NCI-H82 treated with DMSO at 0.1 percent for 48 hours (cell line): ENCODE measurements at regions not wholly inside any gene's neighbourhood (a gene's known extent, or its start where the extent isn't known, plus 50 kb on each side); places are given as distances from the start of the nearest gene placed in this dataset.
"Not testable (repeated sequence)": the region's sequence is repeated elsewhere in the genome, so short reads cannot be mapped to it uniquely, and the experiment has no call there.

Experiments
- DNase-seq: peaks from one replicate; lab custom pipeline; 2025; ENCODE audit not compliant: unreplicated experiment; lab: John Stamatoyannopoulos, UW

GRCh38 chr12:40431169-40431568, 206.4 kb downstream of the LRRK2 start:
- DNase-seq: no peak

GRCh38 chr12:40435251-40435650, 210.5 kb downstream of the LRRK2 start:
- no peak for DNase-seq

GRCh38 chr12:40435951-40436350, 211.2 kb downstream of the LRRK2 start:
- DNase-seq: no peak

GRCh38 chr12:40436564-40436963, 211.8 kb downstream of the LRRK2 start:
- no peak for DNase-seq

GRCh38 chr12:40439771-40440492, 215.1 kb downstream of the LRRK2 start:
- DNase-seq: no peak

- DNase-seq: no peak
Observed at GRCh38 chr12:40444174-40444573, 219.4 kb downstream of the LRRK2 start.

GRCh38 chr12:40446385-40446784, 221.6 kb downstream of the LRRK2 start:
- peak; percentile 29 for DNase-seq

GRCh38 chr12:40448523-40448922, 223.7 kb downstream of the LRRK2 start:
- not testable (repeated sequence) for DNase-seq

- no peak for DNase-seq
Observed at GRCh38 chr12:40451661-40452060, 226.9 kb downstream of the LRRK2 start.

GRCh38 chr12:40464121-40464520, 228.1 kb upstream of the CNTN1 start:
- no peak for DNase-seq

- DNase-seq: no peak
Observed at GRCh38 chr12:40469736-40470135, 222.5 kb upstream of the CNTN1 start.

GRCh38 chr12:40473962-40474361, 218.3 kb upstream of the CNTN1 start:
- DNase-seq: no peak

GRCh38 chr12:40474630-40475029, 217.6 kb upstream of the CNTN1 start:
- no peak for DNase-seq

GRCh38 chr12:40499856-40500255, 192.4 kb upstream of the CNTN1 start:
- no peak for DNase-seq

- DNase-seq: no peak
Observed at GRCh38 chr12:40502322-40502721, 189.9 kb upstream of the CNTN1 start.

- DNase-seq: no peak
Observed at GRCh38 chr12:40505327-40505726, 186.9 kb upstream of the CNTN1 start.

- DNase-seq: no peak
Observed at GRCh38 chr12:40508421-40508820, 183.8 kb upstream of the CNTN1 start.

GRCh38 chr12:40511341-40511740, 180.9 kb upstream of the CNTN1 start:
- DNase-seq: no peak

- DNase-seq: peak; percentile 1
Observed at GRCh38 chr12:40515041-40515816, 177.0 kb upstream of the CNTN1 start.

GRCh38 chr12:40522837-40523236, 169.4 kb upstream of the CNTN1 start:
- no peak for DNase-seq

GRCh38 chr12:40525054-40525453, 167.2 kb upstream of the CNTN1 start:
- no peak for DNase-seq

- DNase-seq: no peak
Observed at GRCh38 chr12:40534828-40535227, 157.4 kb upstream of the CNTN1 start.
